GM12872 (cell line): ENCODE measurements at regions not wholly inside any gene's neighbourhood (a gene's known extent, or its start where the extent isn't known, plus 50 kb on each side); places are given as distances from the start of the nearest gene placed in this dataset.

Experiments
- TF ChIP-seq, protein P1 (sequence below): IDR thresholded peaks from 3 replicates; pipeline ENCODE4 v1.5.1; 2011; ENCODE audit warnings: low read depth, mild to moderate bottlenecking, low read length, moderate library complexity; ENCODE audit not compliant: insufficient read depth

- TF ChIP-seq, protein P1, sequence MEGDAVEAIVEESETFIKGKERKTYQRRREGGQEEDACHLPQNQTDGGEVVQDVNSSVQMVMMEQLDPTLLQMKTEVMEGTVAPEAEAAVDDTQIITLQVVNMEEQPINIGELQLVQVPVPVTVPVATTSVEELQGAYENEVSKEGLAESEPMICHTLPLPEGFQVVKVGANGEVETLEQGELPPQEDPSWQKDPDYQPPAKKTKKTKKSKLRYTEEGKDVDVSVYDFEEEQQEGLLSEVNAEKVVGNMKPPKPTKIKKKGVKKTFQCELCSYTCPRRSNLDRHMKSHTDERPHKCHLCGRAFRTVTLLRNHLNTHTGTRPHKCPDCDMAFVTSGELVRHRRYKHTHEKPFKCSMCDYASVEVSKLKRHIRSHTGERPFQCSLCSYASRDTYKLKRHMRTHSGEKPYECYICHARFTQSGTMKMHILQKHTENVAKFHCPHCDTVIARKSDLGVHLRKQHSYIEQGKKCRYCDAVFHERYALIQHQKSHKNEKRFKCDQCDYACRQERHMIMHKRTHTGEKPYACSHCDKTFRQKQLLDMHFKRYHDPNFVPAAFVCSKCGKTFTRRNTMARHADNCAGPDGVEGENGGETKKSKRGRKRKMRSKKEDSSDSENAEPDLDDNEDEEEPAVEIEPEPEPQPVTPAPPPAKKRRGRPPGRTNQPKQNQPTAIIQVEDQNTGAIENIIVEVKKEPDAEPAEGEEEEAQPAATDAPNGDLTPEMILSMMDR, result no peak
Measured at GRCh38 chr14:101349108-101349507, 212.2 kb upstream of the DIO3 start.

GRCh38 chr14:101350021-101350420 lies 211.3 kb upstream of the DIO3 start:
- TF ChIP-seq, protein P1, result no peak

DNA sequence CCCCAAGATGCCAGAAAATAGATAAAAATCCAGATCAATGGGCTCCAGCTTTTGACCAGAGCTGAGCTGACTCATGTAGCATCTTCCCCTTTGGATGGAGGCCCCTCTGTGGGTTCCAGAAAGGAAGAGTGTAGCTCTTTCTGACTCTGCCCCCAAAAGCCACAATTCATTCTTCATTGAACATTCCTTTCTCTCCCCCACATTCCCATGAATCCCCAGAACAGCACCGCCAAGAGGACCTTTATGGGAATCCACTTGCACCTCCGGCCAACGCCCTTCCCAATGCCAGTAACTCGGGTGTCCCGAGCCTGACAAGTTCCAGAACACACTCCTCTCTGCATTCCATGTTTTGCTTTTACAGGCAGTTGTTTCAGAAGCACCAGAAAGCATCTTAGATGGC lies 210.6 kb upstream of the DIO3 start:
- TF ChIP-seq, protein P1, result no peak

- TF ChIP-seq, protein P1, result no peak
Measured at GRCh38 chr14:101351146-101351545, 210.1 kb upstream of the DIO3 start.

- TF ChIP-seq, protein P1, result no peak
Measured at GRCh38 chr14:101351769-101352168, 209.5 kb upstream of the DIO3 start.

GRCh38 chr14:101352567-101352966 lies 208.7 kb upstream of the DIO3 start:
- TF ChIP-seq, protein P1, result no peak

- TF ChIP-seq, protein P1, result no peak
Measured at GRCh38 chr14:101353422-101353821, 207.9 kb upstream of the DIO3 start.

- TF ChIP-seq, protein P1, result no peak
Measured at GRCh38 chr14:101354726-101355125, 206.6 kb upstream of the DIO3 start.
